ENCODE measurements at regions not wholly inside any gene's neighbourhood (a gene's known extent, or its start where the extent isn't known, plus 50 kb on each side); places are given as distances from the start of the nearest gene placed in this dataset.

DNA sequence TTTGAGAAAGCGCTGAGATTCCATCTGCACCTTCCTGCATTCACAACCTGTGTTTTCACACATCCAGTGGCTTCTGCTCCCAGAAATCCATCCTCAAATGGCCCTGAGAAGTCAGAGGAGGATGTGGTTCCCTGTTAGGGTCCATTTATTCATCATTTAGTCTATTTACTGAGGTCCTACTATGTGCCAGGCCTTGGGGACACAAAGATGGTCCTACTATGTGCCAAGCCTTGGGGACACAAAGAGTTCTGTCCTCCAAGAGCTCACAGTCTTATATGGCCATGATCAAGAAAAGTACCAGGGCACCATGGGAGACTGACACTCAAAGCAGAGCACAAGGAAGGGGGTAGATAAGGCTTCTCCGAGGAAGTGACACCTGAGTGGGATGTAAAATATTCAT lies 147.1 kb upstream of the ATP1B1 start:
- H3K4me3 ChIP-seq (ENCODE audit: control insufficient read depth, low read depth, low read length), result no peak overlapping the region
- no peak for DNase-seq (ENCODE audit: low read depth)
- TF ChIP-seq, protein P1, sequence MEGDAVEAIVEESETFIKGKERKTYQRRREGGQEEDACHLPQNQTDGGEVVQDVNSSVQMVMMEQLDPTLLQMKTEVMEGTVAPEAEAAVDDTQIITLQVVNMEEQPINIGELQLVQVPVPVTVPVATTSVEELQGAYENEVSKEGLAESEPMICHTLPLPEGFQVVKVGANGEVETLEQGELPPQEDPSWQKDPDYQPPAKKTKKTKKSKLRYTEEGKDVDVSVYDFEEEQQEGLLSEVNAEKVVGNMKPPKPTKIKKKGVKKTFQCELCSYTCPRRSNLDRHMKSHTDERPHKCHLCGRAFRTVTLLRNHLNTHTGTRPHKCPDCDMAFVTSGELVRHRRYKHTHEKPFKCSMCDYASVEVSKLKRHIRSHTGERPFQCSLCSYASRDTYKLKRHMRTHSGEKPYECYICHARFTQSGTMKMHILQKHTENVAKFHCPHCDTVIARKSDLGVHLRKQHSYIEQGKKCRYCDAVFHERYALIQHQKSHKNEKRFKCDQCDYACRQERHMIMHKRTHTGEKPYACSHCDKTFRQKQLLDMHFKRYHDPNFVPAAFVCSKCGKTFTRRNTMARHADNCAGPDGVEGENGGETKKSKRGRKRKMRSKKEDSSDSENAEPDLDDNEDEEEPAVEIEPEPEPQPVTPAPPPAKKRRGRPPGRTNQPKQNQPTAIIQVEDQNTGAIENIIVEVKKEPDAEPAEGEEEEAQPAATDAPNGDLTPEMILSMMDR (conservative IDR thresholded peaks at IDR 0.05; ENCODE audit: control insufficient read depth, insufficient read depth, low read depth, low read length), result no peak

DNA sequence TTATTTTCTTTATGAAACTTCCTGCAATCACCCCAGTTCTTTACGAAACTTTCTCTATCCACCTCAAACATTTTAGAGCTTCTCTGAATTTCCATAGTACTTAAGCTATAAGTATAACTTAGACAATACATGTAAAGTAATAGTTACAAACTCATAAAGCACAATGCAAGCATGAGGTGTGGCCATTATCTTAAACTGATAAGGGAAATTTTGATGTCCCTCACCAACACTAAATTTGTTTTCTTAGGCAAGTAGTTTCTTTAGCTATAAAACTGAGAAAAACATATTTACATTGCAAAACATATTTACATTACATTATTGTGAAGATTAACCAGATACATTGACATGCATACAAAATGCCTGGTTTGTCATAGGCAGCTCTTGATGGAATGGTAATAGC lies 146.4 kb upstream of the ATP1B1 start:
- DNase-seq (ENCODE audit: low read depth), result no peak
- TF ChIP-seq, protein P1 (conservative IDR thresholded peaks at IDR 0.05; ENCODE audit: control insufficient read depth, insufficient read depth, low read depth, low read length), result no peak
- no peak overlapping the region for H3K4me3 ChIP-seq (ENCODE audit: control insufficient read depth, low read depth, low read length)

- no peak overlapping the region for H3K4me3 ChIP-seq (ENCODE audit: control insufficient read depth, low read depth, low read length)
- no peak for DNase-seq (ENCODE audit: low read depth)
- TF ChIP-seq, protein P1 (conservative IDR thresholded peaks at IDR 0.05; ENCODE audit: control insufficient read depth, insufficient read depth, low read depth, low read length), result no peak
These were observed 145.9 kb upstream of the ATP1B1 start for GRCh38 chr1:168960595-168960994.

- DNase-seq (ENCODE audit: low read depth), result no peak
- TF ChIP-seq, protein P1 (conservative IDR thresholded peaks at IDR 0.05; ENCODE audit: control insufficient read depth, insufficient read depth, low read depth, low read length), result no peak
- H3K4me3 ChIP-seq (ENCODE audit: control insufficient read depth, low read depth, low read length), result no peak overlapping the region
These were observed 142.9 kb upstream of the ATP1B1 start for GRCh38 chr1:168963601-168964000.

DNA sequence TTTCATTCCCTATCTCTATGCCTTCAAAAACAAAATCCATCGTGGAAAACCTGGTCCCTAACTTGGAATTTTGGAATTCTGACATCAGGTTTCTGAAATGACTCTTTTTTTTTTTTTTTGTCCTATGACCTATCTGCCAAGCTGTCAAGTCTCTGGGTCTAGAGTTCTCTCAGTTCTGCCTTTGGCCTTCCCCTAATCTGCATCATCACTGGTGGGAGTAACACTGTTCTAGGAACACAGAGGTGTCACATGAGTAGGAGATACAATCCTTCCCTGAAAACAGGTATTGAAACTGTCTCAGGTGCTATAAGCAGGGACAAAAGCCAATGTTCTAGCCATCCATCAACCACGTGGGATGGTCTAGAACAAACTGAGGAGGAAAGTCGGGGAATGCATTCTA lies 142.0 kb upstream of the ATP1B1 start:
- no peak for DNase-seq (ENCODE audit: low read depth)
- TF ChIP-seq, protein P1 (conservative IDR thresholded peaks at IDR 0.05; ENCODE audit: control insufficient read depth, insufficient read depth, low read depth, low read length), result no peak
- H3K4me3 ChIP-seq (ENCODE audit: control insufficient read depth, low read depth, low read length), result no peak overlapping the region

DNA sequence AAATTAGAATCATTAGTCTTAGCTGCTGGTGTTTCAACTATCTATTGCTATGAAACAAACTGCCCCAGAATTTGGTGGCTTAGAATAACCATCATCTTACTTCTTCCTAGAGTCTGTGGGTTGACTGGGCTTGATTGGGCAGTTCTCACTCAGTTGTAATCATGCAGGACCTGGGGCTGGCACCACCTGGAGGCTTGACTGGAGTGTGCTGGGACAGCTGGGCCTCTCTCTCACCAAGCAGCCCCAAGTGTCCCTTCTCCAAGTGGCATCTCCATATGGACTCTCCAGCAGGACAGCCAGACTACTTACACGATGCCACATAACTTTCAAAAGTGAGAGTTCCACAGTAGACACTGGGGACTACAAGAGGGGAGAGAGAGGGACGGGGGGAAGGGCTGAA lies 140.3 kb upstream of the ATP1B1 start:
- TF ChIP-seq, protein P1 (conservative IDR thresholded peaks at IDR 0.05; ENCODE audit: control insufficient read depth, insufficient read depth, low read depth, low read length), result no peak
- no peak for DNase-seq (ENCODE audit: low read depth)
- no peak overlapping the region for H3K4me3 ChIP-seq (ENCODE audit: control insufficient read depth, low read depth, low read length)

DNA sequence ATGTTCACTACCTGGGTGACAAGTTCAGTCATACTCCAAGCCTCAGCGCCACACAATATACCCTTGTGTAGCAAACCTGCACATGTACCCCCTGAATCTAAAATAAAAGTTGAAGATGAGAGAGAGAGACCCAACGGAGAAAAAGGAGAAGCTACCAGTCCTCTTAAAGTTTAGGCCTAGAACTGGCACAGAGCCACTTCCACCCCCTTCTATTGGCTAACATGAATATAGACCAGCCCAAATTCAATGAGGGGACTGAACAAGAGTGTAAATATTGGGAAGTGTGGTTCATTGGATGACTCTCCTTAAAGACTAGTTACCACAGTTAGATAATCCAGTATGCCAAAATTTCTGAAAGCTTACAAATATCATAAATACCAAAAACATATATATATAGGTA lies 139.9 kb upstream of the ATP1B1 start:
- H3K4me3 ChIP-seq (ENCODE audit: control insufficient read depth, low read depth, low read length), result no peak overlapping the region
- no peak for DNase-seq (ENCODE audit: low read depth)
- TF ChIP-seq, protein P1 (conservative IDR thresholded peaks at IDR 0.05; ENCODE audit: control insufficient read depth, insufficient read depth, low read depth, low read length), result no peak
